Astrocyte of the hippocampus (primary cell): ENCODE measurements at regions not wholly inside any gene's neighbourhood (a gene's known extent, or its start where the extent isn't known, plus 50 kb on each side); places are given as distances from the start of the nearest gene placed in this dataset.
A peak's percentile ranks its signal among the peaks of the same experiment; 100 is the strongest.

Source experiments
- DNase-seq: peaks from one replicate; pipeline ENCODE4 v3.0.0; 2011; ENCODE audit warnings: low read depth, low spot score

- DNase-seq: no peak
These were observed 485.7 kb downstream of the NUF2 start for GRCh38 chr1:163807331-163808049.

GRCh38 chr1:163813251-163813650, 491.5 kb downstream of the NUF2 start:
- no peak for DNase-seq

- DNase-seq: peak; percentile 43
These were observed 498.5 kb downstream of the NUF2 start for GRCh38 chr1:163820226-163820625.

GRCh38 chr1:163820766-163821165, 499.0 kb downstream of the NUF2 start:
- no peak for DNase-seq

GRCh38 chr1:163821679-163822078, 499.9 kb downstream of the NUF2 start:
- DNase-seq: no peak

- no peak for DNase-seq
These were observed 501.3 kb downstream of the NUF2 start for GRCh38 chr1:163823017-163823416.

GRCh38 chr1:163824006-163824405, 502.3 kb downstream of the NUF2 start:
- peak; percentile 66 for DNase-seq

GRCh38 chr1:163824490-163824889, 502.7 kb downstream of the NUF2 start:
- peak; percentile 9 for DNase-seq

GRCh38 chr1:163826500-163826899, 504.7 kb downstream of the NUF2 start:
- DNase-seq: no peak

- no peak for DNase-seq
These were observed 513.0 kb downstream of the NUF2 start for GRCh38 chr1:163834778-163835177.

GRCh38 chr1:163836481-163836880, 514.7 kb downstream of the NUF2 start:
- DNase-seq: no peak

- no peak for DNase-seq
These were observed 515.5 kb downstream of the NUF2 start for GRCh38 chr1:163837206-163837605.

GRCh38 chr1:163842571-163842970, 520.8 kb downstream of the NUF2 start:
- DNase-seq: no peak

GRCh38 chr1:163844459-163844858, 522.7 kb downstream of the NUF2 start:
- peak; percentile 11 for DNase-seq

GRCh38 chr1:163845279-163845678, 523.5 kb downstream of the NUF2 start:
- DNase-seq: no peak

- DNase-seq: no peak
These were observed 542.0 kb downstream of the NUF2 start for GRCh38 chr1:163863731-163864130.

- no peak for DNase-seq
These were observed 542.5 kb downstream of the NUF2 start for GRCh38 chr1:163864207-163864606.

GRCh38 chr1:163866564-163866963, 544.8 kb downstream of the NUF2 start:
- no peak for DNase-seq

- DNase-seq: peak; percentile 54
These were observed 548.9 kb downstream of the NUF2 start for GRCh38 chr1:163870666-163871065.

- DNase-seq: no peak
These were observed 550.3 kb downstream of the NUF2 start for GRCh38 chr1:163872067-163872466.

- no peak for DNase-seq
These were observed 552.3 kb downstream of the NUF2 start for GRCh38 chr1:163874070-163874469.

GRCh38 chr1:163875200-163875926, 553.6 kb downstream of the NUF2 start:
- peak; percentile 88 for DNase-seq

GRCh38 chr1:163875927-163876320, 554.2 kb downstream of the NUF2 start:
- peak; percentile 49 for DNase-seq
